ENCODE measurements at regions not wholly inside any gene's neighbourhood (a gene's known extent, or its start where the extent isn't known, plus 50 kb on each side); places are given as distances from the start of the nearest gene placed in this dataset.
"Not testable (repeated sequence)": the region's sequence is repeated elsewhere in the genome, so short reads cannot be mapped to it uniquely, and the experiment has no call there.

DNA sequence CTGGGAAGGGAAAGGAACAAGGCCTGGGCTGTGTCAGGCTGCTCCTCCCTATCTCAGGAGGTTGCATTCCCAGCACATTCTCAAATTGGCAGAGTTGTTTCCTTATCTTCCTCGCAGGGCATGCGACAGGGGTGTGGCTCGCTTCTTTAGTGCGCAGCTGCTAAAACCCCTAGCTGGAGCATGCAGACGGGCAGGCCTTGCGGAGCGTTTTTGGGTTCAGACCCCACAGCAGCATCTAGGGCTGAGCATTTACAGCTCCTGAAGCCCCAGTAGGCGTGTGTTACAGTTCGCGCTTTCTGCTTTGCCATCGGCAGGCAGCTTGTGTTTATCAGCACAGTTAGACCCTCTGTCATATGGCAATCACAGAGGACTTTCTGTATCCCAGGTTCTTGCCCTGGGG lies 392.4 kb downstream of the TECRL start:
- H3K27ac ChIP-seq: no peak overlapping the region
- TF ChIP-seq, protein P1, sequence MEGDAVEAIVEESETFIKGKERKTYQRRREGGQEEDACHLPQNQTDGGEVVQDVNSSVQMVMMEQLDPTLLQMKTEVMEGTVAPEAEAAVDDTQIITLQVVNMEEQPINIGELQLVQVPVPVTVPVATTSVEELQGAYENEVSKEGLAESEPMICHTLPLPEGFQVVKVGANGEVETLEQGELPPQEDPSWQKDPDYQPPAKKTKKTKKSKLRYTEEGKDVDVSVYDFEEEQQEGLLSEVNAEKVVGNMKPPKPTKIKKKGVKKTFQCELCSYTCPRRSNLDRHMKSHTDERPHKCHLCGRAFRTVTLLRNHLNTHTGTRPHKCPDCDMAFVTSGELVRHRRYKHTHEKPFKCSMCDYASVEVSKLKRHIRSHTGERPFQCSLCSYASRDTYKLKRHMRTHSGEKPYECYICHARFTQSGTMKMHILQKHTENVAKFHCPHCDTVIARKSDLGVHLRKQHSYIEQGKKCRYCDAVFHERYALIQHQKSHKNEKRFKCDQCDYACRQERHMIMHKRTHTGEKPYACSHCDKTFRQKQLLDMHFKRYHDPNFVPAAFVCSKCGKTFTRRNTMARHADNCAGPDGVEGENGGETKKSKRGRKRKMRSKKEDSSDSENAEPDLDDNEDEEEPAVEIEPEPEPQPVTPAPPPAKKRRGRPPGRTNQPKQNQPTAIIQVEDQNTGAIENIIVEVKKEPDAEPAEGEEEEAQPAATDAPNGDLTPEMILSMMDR (IDR thresholded peaks at IDR 0.05): no peak
- no peak for DNase-seq (ENCODE audit: low spot score)
- H3K4me3 ChIP-seq: no peak overlapping the region

GRCh38 chr4:64014647-64015046 lies 394.6 kb downstream of the TECRL start:
- no peak overlapping the region for H3K4me3 ChIP-seq
- TF ChIP-seq, protein P1 (IDR thresholded peaks at IDR 0.05): no peak
- H3K27ac ChIP-seq: no peak overlapping the region
- DNase-seq (ENCODE audit: low spot score): no peak

- no peak overlapping the region for H3K4me3 ChIP-seq
- TF ChIP-seq, protein P1 (IDR thresholded peaks at IDR 0.05): no peak
These were observed 407.9 kb downstream of the TECRL start for GRCh38 chr4:64001229-64001898.

GRCh38 chr4:64000241-64000640 lies 409.0 kb downstream of the TECRL start:
- no peak for DNase-seq (ENCODE audit: low spot score)
- TF ChIP-seq, protein P1 (IDR thresholded peaks at IDR 0.05): no peak
- no peak overlapping the region for H3K4me3 ChIP-seq
- H3K27ac ChIP-seq: no peak overlapping the region

More at GRCh38 chr4:64001229-64001898, 407.9 kb downstream of the TECRL start:
- no peak for DNase-seq (ENCODE audit: low spot score)
- no peak overlapping the region for H3K27ac ChIP-seq

GRCh38 chr4:63986253-63986652 lies 423.0 kb downstream of the TECRL start:
- H3K27ac ChIP-seq: no peak overlapping the region
- TF ChIP-seq, protein P1 (IDR thresholded peaks at IDR 0.05): no peak
- no peak overlapping the region for H3K4me3 ChIP-seq
- no peak for DNase-seq (ENCODE audit: low spot score)

- no peak for DNase-seq (ENCODE audit: low spot score)
- TF ChIP-seq, protein P1 (IDR thresholded peaks at IDR 0.05): no peak
- no peak overlapping the region for H3K27ac ChIP-seq
- no peak overlapping the region for H3K4me3 ChIP-seq
These were observed 426.0 kb downstream of the TECRL start for GRCh38 chr4:63983224-63983623.

DNA sequence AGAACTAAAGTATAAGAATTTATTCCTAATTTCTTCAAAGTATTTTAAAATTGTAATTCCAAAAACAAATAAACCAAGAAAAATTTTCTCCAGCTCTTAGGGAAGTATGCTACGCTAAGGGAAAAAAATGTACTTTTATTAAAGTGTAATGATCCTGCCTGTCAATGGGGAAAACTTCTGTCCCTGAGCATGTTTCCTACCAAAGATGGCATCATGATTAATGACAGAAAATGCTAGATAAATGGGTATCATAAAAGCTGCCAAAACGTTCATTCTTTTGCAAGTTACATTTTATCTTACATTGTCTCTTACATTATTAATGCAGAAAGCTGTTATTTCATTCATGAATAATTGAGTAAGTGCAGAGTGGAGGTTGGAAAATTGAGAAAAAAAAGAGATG lies 443.4 kb downstream of the TECRL start:
- TF ChIP-seq, protein P1 (IDR thresholded peaks at IDR 0.05): no peak
- Histone ChIP-seq H3K27ac (no peak overlapping the region), H3K4me3 (no peak overlapping the region)
- DNase-seq (ENCODE audit: low spot score): no peak

GRCh38 chr4:63942706-63943286 lies 466.5 kb downstream of the TECRL start:
- not testable (repeated sequence) for H3K27ac ChIP-seq

More at GRCh38 chr4:63942706-63943286, 466.5 kb downstream of the TECRL start:
- not testable (repeated sequence) for DNase-seq (ENCODE audit: low spot score); H3K4me3 ChIP-seq
